ENCODE measurements at regions not wholly inside any gene's neighbourhood (a gene's known extent, or its start where the extent isn't known, plus 50 kb on each side); places are given as distances from the start of the nearest gene placed in this dataset.

GRCh38 chr5:92468295-92468694 lies 1085.2 kb upstream of the ARRDC3 start:
- TF ChIP-seq EZH2 (IDR thresholded peaks at IDR 0.05; ENCODE audit: borderline replicate concordance, low read length) = no peak
- no peak for TF ChIP-seq CTCF (conservative IDR thresholded peaks at IDR 0.05 in 1 of 2, IDR thresholded peaks at IDR 0.05 in 1 of 2; ENCODE audit: extremely low read depth in 1 of 2, insufficient read depth in 1 of 2, low read depth in 1 of 2, low read length in 2 of 2)
